ENCODE measurements at regions not wholly inside any gene's neighbourhood (a gene's known extent, or its start where the extent isn't known, plus 50 kb on each side); places are given as distances from the start of the nearest gene placed in this dataset.

- Histone ChIP-seq H3K4me3 (no peak overlapping the region), H3K9me3 (no peaks in the 10 kb centered on the region), H3K36me3 (no peaks in the 10 kb centered on the region), H3K4me1 (no peaks in the 10 kb centered on the region), H3K27ac (no peak overlapping the region), H3K27me3 (no peaks in the 10 kb centered on the region)
- DNase-seq (no peak), ATAC-seq (ENCODE audit: low FRiP score in 2 of 2) (no peak)
- TF ChIP-seq POLR2A (IDR thresholded peaks at IDR 0.05) = no peak
- no peak for TF ChIP-seq EP300 (IDR thresholded peaks at IDR 0.05)
- no peak for TF ChIP-seq POLR2AphosphoS5 (IDR thresholded peaks at IDR 0.05)
- TF ChIP-seq CTCF (IDR thresholded peaks at IDR 0.05) = no peak
Measured at GRCh38 chr1:83527987-83528386, 470.9 kb downstream of the TTLL7 start.

GRCh38 chr1:83520797-83521196 is 478.1 kb downstream of the TTLL7 start:
- no peaks in the 10 kb centered on the region for H3K27me3 ChIP-seq
- no peak overlapping the region for H3K4me3 ChIP-seq
- H3K36me3 ChIP-seq = no peaks in the 10 kb centered on the region
- H3K9me3 ChIP-seq = no peaks in the 10 kb centered on the region
- no peak overlapping the region for H3K27ac ChIP-seq
- no peak for TF ChIP-seq CTCF (IDR thresholded peaks at IDR 0.05)
- no peak for TF ChIP-seq POLR2A (IDR thresholded peaks at IDR 0.05)
- TF ChIP-seq EP300 (IDR thresholded peaks at IDR 0.05) = no peak
- TF ChIP-seq POLR2AphosphoS5 (IDR thresholded peaks at IDR 0.05) = no peak
- no peak for DNase-seq
- no peaks in the 10 kb centered on the region for H3K4me1 ChIP-seq
- WGBS, 2 donors = 27 to 59% methylated on average over 1 of the region's 1 CpG
- ATAC-seq (ENCODE audit: low FRiP score in 2 of 2) = no peak

GRCh38 chr1:83516369-83516768 is 482.6 kb downstream of the TTLL7 start:
- Histone ChIP-seq H3K27ac (no peak overlapping the region), H3K4me3 (no peak overlapping the region), H3K9me3 (no peaks in the 10 kb centered on the region), H3K4me1 (no peaks in the 10 kb centered on the region), H3K36me3 (no peaks in the 10 kb centered on the region), H3K27me3 (no peaks in the 10 kb centered on the region)
- ATAC-seq (ENCODE audit: low FRiP score in 2 of 2) (no peak), DNase-seq (no peak)
- TF ChIP-seq POLR2A (IDR thresholded peaks at IDR 0.05) = no peak
- no peak for TF ChIP-seq EP300 (IDR thresholded peaks at IDR 0.05)
- TF ChIP-seq CTCF (IDR thresholded peaks at IDR 0.05) = no peak
- TF ChIP-seq POLR2AphosphoS5 (IDR thresholded peaks at IDR 0.05) = no peak
- WGBS, 2 donors = 92 to 94% methylated on average over 2 of the region's 2 CpGs

- Histone ChIP-seq H3K27ac (no peak overlapping the region), H3K4me3 (no peak overlapping the region), H3K4me1 (no peaks in the 10 kb centered on the region), H3K36me3 (no peaks in the 10 kb centered on the region), H3K27me3 (no peaks in the 10 kb centered on the region), H3K9me3 (no peaks in the 10 kb centered on the region)
- 78 to 79% methylated on average over 6 of the region's 6 CpGs for WGBS, 2 donors
- DNase-seq = no peak
- TF ChIP-seq EP300 (IDR thresholded peaks at IDR 0.05) (no peak), POLR2A (IDR thresholded peaks at IDR 0.05) (no peak), CTCF (IDR thresholded peaks at IDR 0.05) (no peak), POLR2AphosphoS5 (IDR thresholded peaks at IDR 0.05) (no peak)
- ATAC-seq (ENCODE audit: low FRiP score in 2 of 2) = no peak
Measured at GRCh38 chr1:83515578-83516154, 483.3 kb downstream of the TTLL7 start.

Data from upper lobe of left lung (tissue), 6 donors.